Memory B cell (primary cell): ENCODE measurements at regions not wholly inside any gene's neighbourhood (a gene's known extent, or its start where the extent isn't known, plus 50 kb on each side); places are given as distances from the start of the nearest gene placed in this dataset.
"Not testable (repeated sequence)": the region's sequence is repeated elsewhere in the genome, so short reads cannot be mapped to it uniquely, and the experiment has no call there.

Source experiments
- ATAC-seq: fragments of 150-1000 bp; cut with Tn5 transposase; 2 replicates; pipeline ENCODE4 v1.10.0; 2021; ENCODE audit warnings: low read depth, mild to moderate bottlenecking, moderate library complexity
- DNase-seq, 2 donors: peaks; one replicate each; pipeline ENCODE4 v3.0.0; 2022; ENCODE audit warnings: low spot score in 2 of 2
- H3K27ac Mint-ChIP-seq: one replicate; pipeline ENCODE4 v1.8.0; 2022; ENCODE audit warnings: mild to moderate bottlenecking, moderate library complexity, mixed read lengths
- H3K27me3 Mint-ChIP-seq: one replicate; pipeline ENCODE4 v1.8.0; 2022; ENCODE audit warnings: mixed read lengths
- H3K36me3 Mint-ChIP-seq: one replicate; pipeline ENCODE4 v1.8.0; 2022; ENCODE audit warnings: mild to moderate bottlenecking, mixed read lengths
- H3K4me1 Mint-ChIP-seq: one replicate; pipeline ENCODE4 v1.8.0; 2022; ENCODE audit warnings: mixed read lengths
- H3K4me3 Mint-ChIP-seq: one replicate; pipeline ENCODE4 v1.8.0; 2022; ENCODE audit warnings: mild to moderate bottlenecking, moderate library complexity, mixed read lengths
- H3K9me3 Mint-ChIP-seq: one replicate; pipeline ENCODE4 v1.8.0; 2022; ENCODE audit warnings: mixed read lengths

- ATAC-seq, result no peak
- peak overlapping the region; percentile 31 for H3K27ac Mint-ChIP-seq
- no peak for DNase-seq
- no peaks in the 10 kb centered on the region for H3K9me3 Mint-ChIP-seq
- H3K36me3 Mint-ChIP-seq, result no peaks in the 10 kb centered on the region
- no peak overlapping the region for H3K4me3 Mint-ChIP-seq
- H3K27me3 Mint-ChIP-seq, result no peaks in the 10 kb centered on the region
- H3K4me1 Mint-ChIP-seq, result peaks cover 18% of the 10 kb centered on the region
Measured at GRCh38 chr22:22754268-22754657, 109.8 kb downstream of the GGTLC2 start.

- ATAC-seq (no peak), DNase-seq (no peak)
- Mint-ChIP-seq H3K9me3 (no peaks in the 10 kb centered on the region), H3K36me3 (no peaks in the 10 kb centered on the region), H3K27me3 (no peaks in the 10 kb centered on the region), H3K27ac (peak overlapping the region; percentile 63), H3K4me1 (peaks cover 18% of the 10 kb centered on the region), H3K4me3 (no peak overlapping the region)
Measured at GRCh38 chr22:22754961-22755777, 110.8 kb downstream of the GGTLC2 start.

GRCh38 chr22:22755778-22756100 lies 111.3 kb downstream of the GGTLC2 start:
- no peak for ATAC-seq
- no peaks in the 10 kb centered on the region for H3K27me3 Mint-ChIP-seq
- DNase-seq, result no peak
- peaks cover 18% of the 10 kb centered on the region for H3K4me1 Mint-ChIP-seq
- peak overlapping the region; percentile 63 for H3K27ac Mint-ChIP-seq
- H3K4me3 Mint-ChIP-seq, result no peak overlapping the region
- H3K36me3 Mint-ChIP-seq, result no peaks in the 10 kb centered on the region
- no peaks in the 10 kb centered on the region for H3K9me3 Mint-ChIP-seq

DNA sequence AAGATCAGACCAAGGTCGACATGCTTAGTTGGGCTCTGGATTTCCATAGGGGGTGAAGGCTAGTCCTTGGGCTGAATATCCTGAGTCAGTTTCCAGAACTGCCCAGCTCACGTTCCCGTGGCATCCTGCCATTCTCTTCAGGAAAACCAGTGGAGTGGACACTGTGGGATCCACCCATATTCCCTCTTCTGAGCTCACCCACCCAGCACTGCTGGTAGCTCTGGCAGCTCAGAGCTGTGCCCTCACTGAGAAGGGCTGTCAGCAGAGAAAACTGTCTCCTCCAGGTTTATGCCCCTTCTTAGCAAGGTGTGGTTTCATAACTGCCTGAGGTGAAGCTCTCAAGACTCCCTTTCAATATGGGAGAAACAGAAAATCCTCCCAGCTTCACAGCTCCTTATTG lies 111.7 kb downstream of the GGTLC2 start:
- Mint-ChIP-seq H3K27me3 (no peaks in the 10 kb centered on the region), H3K36me3 (no peaks in the 10 kb centered on the region), H3K27ac (peak overlapping the region; percentile 63), H3K9me3 (no peaks in the 10 kb centered on the region), H3K4me1 (peaks cover 18% of the 10 kb centered on the region), H3K4me3 (no peak overlapping the region)
- DNase-seq, result no peak
- ATAC-seq, result no peak

- not testable (repeated sequence) for ATAC-seq, DNase-seq, H3K36me3 Mint-ChIP-seq, H3K27ac Mint-ChIP-seq, H3K27me3 Mint-ChIP-seq, H3K9me3 Mint-ChIP-seq, H3K4me3 Mint-ChIP-seq
- H3K4me1 Mint-ChIP-seq, result peaks cover 18% of the 10 kb centered on the region
Measured at GRCh38 chr22:22756551-22757201, 112.3 kb downstream of the GGTLC2 start.

GRCh38 chr22:22758101-22758807 lies 113.8 kb downstream of the GGTLC2 start:
- not testable (repeated sequence) for H3K27me3 Mint-ChIP-seq, DNase-seq, H3K27ac Mint-ChIP-seq, H3K9me3 Mint-ChIP-seq, H3K36me3 Mint-ChIP-seq, ATAC-seq
- H3K4me1 Mint-ChIP-seq, result peaks cover 13% of the 10 kb centered on the region
- peak overlapping the region; percentile 38 for H3K4me3 Mint-ChIP-seq

DNA sequence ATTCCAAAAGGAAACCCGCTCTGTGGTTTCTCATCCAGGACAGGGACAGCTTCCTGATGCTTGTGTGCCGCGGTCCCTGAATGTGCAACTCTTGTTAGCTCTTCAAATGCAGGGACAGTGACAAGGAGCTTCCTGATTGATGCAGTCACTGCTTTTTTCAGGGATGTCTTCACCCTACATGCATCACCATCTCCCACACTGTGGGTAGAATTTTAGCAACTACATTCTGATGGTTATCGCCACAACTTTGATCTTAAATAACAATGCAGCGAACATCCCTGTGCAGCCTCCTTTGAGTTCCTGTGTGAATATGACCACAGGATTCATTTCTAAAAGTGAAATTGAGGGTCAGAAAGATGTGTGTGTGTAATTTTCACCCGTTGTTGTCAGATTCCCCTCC lies 115.0 kb downstream of the GGTLC2 start:
- no peak for ATAC-seq
- no peaks in the 10 kb centered on the region for H3K36me3 Mint-ChIP-seq
- no peak for DNase-seq
- no peaks in the 10 kb centered on the region for H3K9me3 Mint-ChIP-seq
- H3K27ac Mint-ChIP-seq, result no peak overlapping the region
- no peaks in the 10 kb centered on the region for H3K27me3 Mint-ChIP-seq
- H3K4me3 Mint-ChIP-seq, result no peak overlapping the region
- peaks cover 2% of the 10 kb centered on the region for H3K4me1 Mint-ChIP-seq

DNA sequence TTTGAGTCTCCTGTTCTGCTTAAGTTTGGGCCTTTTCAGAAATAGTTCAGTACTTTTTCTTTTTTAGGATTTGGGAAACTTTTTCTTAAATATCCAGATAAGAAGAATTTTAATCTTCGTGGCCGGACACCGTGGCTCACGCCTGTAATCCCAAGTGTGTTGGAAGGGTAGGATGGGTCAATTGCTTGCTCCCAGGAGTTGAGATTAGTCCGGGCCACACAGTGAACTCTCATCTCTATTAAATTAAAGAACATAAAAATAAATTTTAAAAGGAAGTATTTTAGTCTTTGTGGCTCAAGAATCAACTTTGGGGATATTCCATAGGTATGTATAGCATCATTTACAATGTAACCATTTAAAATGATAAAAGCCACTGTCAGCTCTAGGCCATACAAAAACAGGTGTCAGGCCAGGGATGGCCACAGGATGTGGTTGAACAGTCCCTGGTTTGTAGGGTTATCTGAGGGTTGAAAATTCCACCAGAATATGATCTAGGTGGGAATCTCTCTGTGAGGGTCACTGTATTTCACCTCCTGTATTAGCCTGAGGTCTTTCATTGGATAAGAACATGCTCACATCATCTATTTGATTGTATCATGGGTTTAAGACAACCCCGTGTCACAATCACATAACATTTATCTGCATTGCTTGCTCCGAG lies 115.6 kb downstream of the GGTLC2 start:
- DNase-seq, result no peak
- Mint-ChIP-seq H3K27ac (no peak overlapping the region), H3K9me3 (no peaks in the 10 kb centered on the region), H3K4me3 (no peak overlapping the region), H3K36me3 (no peaks in the 10 kb centered on the region), H3K4me1 (peaks cover 2% of the 10 kb centered on the region), H3K27me3 (no peaks in the 10 kb centered on the region)
- no peak for ATAC-seq

DNA sequence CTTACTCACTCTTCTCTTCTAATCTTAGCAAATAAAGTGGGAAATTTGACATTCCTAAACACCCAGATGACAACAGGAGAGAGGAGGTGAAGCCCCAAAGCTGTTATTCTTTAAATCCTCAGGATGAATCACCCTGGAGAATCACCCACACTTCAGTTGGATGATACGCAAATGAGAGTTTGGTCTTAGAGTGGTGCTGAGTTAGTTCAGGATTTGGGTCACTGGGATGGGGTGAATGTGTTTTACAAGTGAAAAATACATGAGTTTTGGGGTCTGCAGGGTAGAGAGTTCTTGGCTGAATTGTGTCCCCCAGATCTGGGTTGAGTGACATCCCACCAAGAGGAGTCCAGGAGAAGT lies 117.2 kb downstream of the GGTLC2 start:
- Mint-ChIP-seq H3K4me3 (no peak overlapping the region), H3K9me3 (no peaks in the 10 kb centered on the region), H3K27me3 (peaks cover 2% of the 10 kb centered on the region), H3K36me3 (no peaks in the 10 kb centered on the region), H3K4me1 (no peaks in the 10 kb centered on the region), H3K27ac (no peak overlapping the region)
- DNase-seq, result no peak
- no peak for ATAC-seq

- ATAC-seq, result no peak
- DNase-seq, result no peak
- H3K4me1 Mint-ChIP-seq, result no peaks in the 10 kb centered on the region
- no peaks in the 10 kb centered on the region for H3K36me3 Mint-ChIP-seq
- peaks cover 2% of the 10 kb centered on the region for H3K27me3 Mint-ChIP-seq
- no peak overlapping the region for H3K4me3 Mint-ChIP-seq
- H3K9me3 Mint-ChIP-seq, result no peaks in the 10 kb centered on the region
- no peak overlapping the region for H3K27ac Mint-ChIP-seq
Measured at GRCh38 chr22:22761963-22762772, 117.8 kb downstream of the GGTLC2 start.

- no peak overlapping the region for H3K27ac Mint-ChIP-seq
- no peaks in the 10 kb centered on the region for H3K4me1 Mint-ChIP-seq
- H3K36me3 Mint-ChIP-seq, result no peaks in the 10 kb centered on the region
- ATAC-seq, result no peak
- no peak overlapping the region for H3K4me3 Mint-ChIP-seq
- DNase-seq, result no peak
- H3K27me3 Mint-ChIP-seq, result peaks cover 8% of the 10 kb centered on the region
- H3K9me3 Mint-ChIP-seq, result no peaks in the 10 kb centered on the region
Measured at GRCh38 chr22:22763512-22763911, 119.1 kb downstream of the GGTLC2 start.

DNA sequence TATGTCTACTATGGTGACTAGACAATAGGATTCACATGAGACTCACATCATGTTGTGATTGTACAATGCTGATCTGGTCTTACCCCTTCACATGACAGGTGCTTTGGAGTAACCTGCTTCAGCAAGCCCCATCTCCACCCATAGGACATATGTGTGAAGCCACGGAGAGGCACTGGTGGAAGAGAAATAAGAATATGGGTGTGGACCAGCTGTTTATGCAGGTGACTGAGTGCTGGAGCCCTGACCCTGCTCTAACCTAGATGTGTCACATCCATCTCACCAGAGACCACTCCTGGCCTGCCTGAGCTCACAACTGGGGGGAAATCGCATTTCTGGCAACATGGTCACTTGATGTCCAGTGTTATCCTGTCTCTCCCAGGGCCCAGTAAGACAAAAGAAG lies 119.7 kb downstream of the GGTLC2 start:
- Mint-ChIP-seq H3K27ac (no peak overlapping the region), H3K9me3 (no peaks in the 10 kb centered on the region), H3K27me3 (peaks cover 12% of the 10 kb centered on the region), H3K4me1 (no peaks in the 10 kb centered on the region), H3K4me3 (no peak overlapping the region), H3K36me3 (no peaks in the 10 kb centered on the region)
- ATAC-seq (no peak), DNase-seq (no peak)

- Mint-ChIP-seq H3K27ac (no peak overlapping the region), H3K9me3 (no peaks in the 10 kb centered on the region), H3K4me3 (no peak overlapping the region), H3K36me3 (no peaks in the 10 kb centered on the region), H3K27me3 (peaks cover 14% of the 10 kb centered on the region), H3K4me1 (peaks cover 10% of the 10 kb centered on the region)
- DNase-seq (no peak), ATAC-seq (no peak)
Measured at GRCh38 chr22:22767876-22768602, 119.6 kb upstream of the IGLL5 start.
